Tibial nerve (tissue), 3 donors: ENCODE measurements at regions not wholly inside any gene's neighbourhood (a gene's known extent, or its start where the extent isn't known, plus 50 kb on each side); places are given as distances from the start of the nearest gene placed in this dataset.

Experiments
- POLR2A ChIP-seq, 2 donors: fragments of 450-650 bp; IDR thresholded peaks; one replicate each; pipeline ENCODE4 v1.6.1; 2017; ENCODE audit warnings: antibody characterized with exemption in 2 of 2, mild to moderate bottlenecking in 2 of 2, moderate library complexity in 2 of 2
- TF ChIP-seq, protein P1 (sequence below), 5 experiments: fragments of 200-600 bp in 3 of 5; fragments of 450-650 bp in 2 of 5; sonication (generic) in 3 of 5; IDR thresholded peaks; one replicate each; pipeline ENCODE4 v1.5.1; 2016 to 2019; ENCODE audit warnings: antibody characterized with exemption in 5 of 5, mild to moderate bottlenecking in 3 of 5, moderate library complexity in 2 of 5

DNA sequence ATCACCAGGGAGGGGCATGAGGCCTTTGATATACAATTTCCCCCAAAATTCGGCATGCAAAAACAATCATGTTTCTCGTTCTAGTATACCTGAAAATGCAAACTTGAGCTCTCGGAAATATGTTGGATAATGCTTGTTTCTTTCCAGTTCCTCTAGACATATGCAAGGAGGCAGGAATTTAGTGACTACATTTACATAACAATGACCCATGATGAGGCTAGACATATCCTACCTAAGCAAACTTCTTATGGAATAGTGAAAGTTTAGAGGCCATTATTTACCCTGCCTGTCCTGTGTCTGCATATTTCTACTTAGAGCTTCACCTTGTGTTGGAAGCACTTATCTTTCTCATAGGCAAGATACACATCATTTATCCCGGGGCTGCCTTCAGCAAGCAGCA, 514.6 kb downstream of the KCNJ2 start:
- TF ChIP-seq, protein P1, sequence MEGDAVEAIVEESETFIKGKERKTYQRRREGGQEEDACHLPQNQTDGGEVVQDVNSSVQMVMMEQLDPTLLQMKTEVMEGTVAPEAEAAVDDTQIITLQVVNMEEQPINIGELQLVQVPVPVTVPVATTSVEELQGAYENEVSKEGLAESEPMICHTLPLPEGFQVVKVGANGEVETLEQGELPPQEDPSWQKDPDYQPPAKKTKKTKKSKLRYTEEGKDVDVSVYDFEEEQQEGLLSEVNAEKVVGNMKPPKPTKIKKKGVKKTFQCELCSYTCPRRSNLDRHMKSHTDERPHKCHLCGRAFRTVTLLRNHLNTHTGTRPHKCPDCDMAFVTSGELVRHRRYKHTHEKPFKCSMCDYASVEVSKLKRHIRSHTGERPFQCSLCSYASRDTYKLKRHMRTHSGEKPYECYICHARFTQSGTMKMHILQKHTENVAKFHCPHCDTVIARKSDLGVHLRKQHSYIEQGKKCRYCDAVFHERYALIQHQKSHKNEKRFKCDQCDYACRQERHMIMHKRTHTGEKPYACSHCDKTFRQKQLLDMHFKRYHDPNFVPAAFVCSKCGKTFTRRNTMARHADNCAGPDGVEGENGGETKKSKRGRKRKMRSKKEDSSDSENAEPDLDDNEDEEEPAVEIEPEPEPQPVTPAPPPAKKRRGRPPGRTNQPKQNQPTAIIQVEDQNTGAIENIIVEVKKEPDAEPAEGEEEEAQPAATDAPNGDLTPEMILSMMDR (IDR thresholded peaks at IDR 0.05) = no peak
- TF ChIP-seq POLR2A (IDR thresholded peaks at IDR 0.05) = no peak
